Ovary (tissue), 7 donors: ENCODE measurements at regions not wholly inside any gene's neighbourhood (a gene's known extent, or its start where the extent isn't known, plus 50 kb on each side); places are given as distances from the start of the nearest gene placed in this dataset.

Experiments
- DNase-seq, 5 donors: peaks; one replicate each; pipeline ENCODE4 v3.0.0-alpha.2; 2019 to 2020
- H3K27ac ChIP-seq, 2 donors: fragments of 200-600 bp; one replicate each; pipeline versions ENCODE4 v1.5.1 to v1.8.0; 2019 to 2022
- H3K27me3 ChIP-seq: fragments of 200-600 bp; one replicate; pipeline ENCODE4 v1.8.0; 2022
- H3K36me3 ChIP-seq: fragments of 200-600 bp; sonication (generic); one replicate; pipeline ENCODE4 v1.5.1; 2019
- H3K4me1 ChIP-seq: one replicate; pipeline ENCODE4 v1.8.1; 2013; ENCODE audit warnings: mild to moderate bottlenecking, moderate library complexity; ENCODE audit not compliant: insufficient read depth
- H3K4me3 ChIP-seq: fragments of 200-600 bp; sonication (generic); one replicate; pipeline ENCODE4 v1.5.1; 2017
- H3K9me3 ChIP-seq, 2 donors: fragments of 200-600 bp in 1 of 2; sonication (generic) in 1 of 2; one replicate each; pipeline versions ENCODE4 v1.5.1 to v1.8.1; 2013 to 2019; ENCODE audit warnings: mild to moderate bottlenecking in 1 of 2, moderate library complexity in 1 of 2
- CTCF ChIP-seq, 3 donors: fragments of 450-650 bp in 2 of 3; fragments of 200-600 bp in 1 of 3; IDR thresholded peaks; one replicate each; pipeline versions ENCODE4 v1.5.1 to v1.8.0; 2016 to 2022; ENCODE audit warnings: antibody characterized with exemption in 3 of 3, mild to moderate bottlenecking in 1 of 3
- EP300 ChIP-seq: sonication (generic); formaldehyde crosslinking; IDR thresholded peaks from one replicate; pipeline ENCODE4 v1.6.1; 2017; ENCODE audit warnings: antibody characterized with exemption
- POLR2A ChIP-seq: fragments of 450-650 bp; IDR thresholded peaks from one replicate; pipeline ENCODE4 v1.6.1; 2017; ENCODE audit warnings: antibody characterized with exemption, mild to moderate bottlenecking, moderate library complexity
- WGBS, 3 donors: extraction: QIAGEN DNeasy Blood & Tissue Kit in 1 of 3; methylation state at CpG; one replicate each; pipeline versions ENCODE4 v1.1.5 to v1.1.7; 2013 to 2017; 5-methylcytosine and 5-hydroxymethylcytosine counted together
- intact Hi-C, 4 donors: fragments of 100-400 bp; cut with DNase I; formaldehyde crosslinking; loops; one replicate each; pipeline versions ENCODE4 v1.11.0 to v1.15.1; 2022 to 2023
- donor health status: DM: no; HTN: no; CAD: no; lungs with moderate emphysema.
- donor health status: DM: no; HTN: no; CAD: no.
- donor health status: Bipolar disorder and iron deficiency.
- donor health status: DM: no; HTN: no; CAD: no.
- donor health status: DM: yes; HTN: yes; CAD: no.

- no peak for DNase-seq
- Histone ChIP-seq H3K4me3 (no peak overlapping the region), H3K27me3 (no peaks in the 10 kb centered on the region), H3K27ac (no peak overlapping the region), H3K4me1 (peaks cover 2% of the 10 kb centered on the region), H3K9me3 (no peaks in the 10 kb centered on the region), H3K36me3 (no peaks in the 10 kb centered on the region)
- 74 to 80% (median 78%) methylated on average over 2 of the region's 2 CpGs for WGBS, 3 donors
- intact Hi-C loops, result no loop called here
- TF ChIP-seq CTCF (IDR thresholded peaks at IDR 0.05) (no peak), EP300 (no peak), POLR2A (no peak)
Measured at GRCh38 chr10:88186335-88186734, 322.9 kb downstream of the PTEN start.

- WGBS, 3 donors, result 68 to 84% (median 77%) methylated on average over 2 of the region's 2 CpGs
- no peaks in the 10 kb centered on the region for H3K36me3 ChIP-seq
- intact Hi-C loops, result no loop called here
- peaks cover 2% of the 10 kb centered on the region for H3K4me1 ChIP-seq
- DNase-seq, result no peak
- no peaks in the 10 kb centered on the region for H3K27me3 ChIP-seq
- no peak overlapping the region for H3K27ac ChIP-seq
- TF ChIP-seq CTCF (IDR thresholded peaks at IDR 0.05) (no peak), EP300 (no peak), POLR2A (no peak)
- H3K4me3 ChIP-seq, result no peak overlapping the region
- H3K9me3 ChIP-seq, result no peaks in the 10 kb centered on the region
Measured at GRCh38 chr10:88187472-88187871, 324.0 kb downstream of the PTEN start.

GRCh38 chr10:88190123-88190522 is 326.7 kb downstream of the PTEN start:
- no peaks in the 10 kb centered on the region for H3K36me3 ChIP-seq
- H3K9me3 ChIP-seq, result no peaks in the 10 kb centered on the region
- H3K27me3 ChIP-seq, result no peaks in the 10 kb centered on the region
- TF ChIP-seq POLR2A (no peak), CTCF (IDR thresholded peaks at IDR 0.05) (no peak), EP300 (no peak)
- no peak for DNase-seq
- H3K4me1 ChIP-seq, result peaks cover 2% of the 10 kb centered on the region
- no peak overlapping the region for H3K4me3 ChIP-seq
- 88 to 90% (median 88%) methylated on average over 2 of the region's 2 CpGs for WGBS, 3 donors
- intact Hi-C loops, result no loop called here
- H3K27ac ChIP-seq, result no peak overlapping the region

GRCh38 chr10:88190540-88191235 is 327.3 kb downstream of the PTEN start:
- no peak for DNase-seq
- WGBS, 3 donors, result 86 to 89% (median 86%) methylated on average over 5 of the region's 5 CpGs
- no peaks in the 10 kb centered on the region for H3K36me3 ChIP-seq
- no peaks in the 10 kb centered on the region for H3K27me3 ChIP-seq
- H3K27ac ChIP-seq, result no peak overlapping the region
- intact Hi-C loops, result no loop called here
- H3K9me3 ChIP-seq, result no peaks in the 10 kb centered on the region
- TF ChIP-seq POLR2A (no peak), EP300 (no peak), CTCF (IDR thresholded peaks at IDR 0.05) (no peak)
- no peak overlapping the region for H3K4me3 ChIP-seq
- peaks cover 2% of the 10 kb centered on the region for H3K4me1 ChIP-seq
